Muscle of back (tissue), 3 donors: ENCODE measurements at regions not wholly inside any gene's neighbourhood (a gene's known extent, or its start where the extent isn't known, plus 50 kb on each side); places are given as distances from the start of the nearest gene placed in this dataset.

Experiments
- DNase-seq, 3 donors: peaks; one replicate each; pipeline versions ENCODE4 v3.0.0 to v3.0.0-alpha.2; 2013

DNA sequence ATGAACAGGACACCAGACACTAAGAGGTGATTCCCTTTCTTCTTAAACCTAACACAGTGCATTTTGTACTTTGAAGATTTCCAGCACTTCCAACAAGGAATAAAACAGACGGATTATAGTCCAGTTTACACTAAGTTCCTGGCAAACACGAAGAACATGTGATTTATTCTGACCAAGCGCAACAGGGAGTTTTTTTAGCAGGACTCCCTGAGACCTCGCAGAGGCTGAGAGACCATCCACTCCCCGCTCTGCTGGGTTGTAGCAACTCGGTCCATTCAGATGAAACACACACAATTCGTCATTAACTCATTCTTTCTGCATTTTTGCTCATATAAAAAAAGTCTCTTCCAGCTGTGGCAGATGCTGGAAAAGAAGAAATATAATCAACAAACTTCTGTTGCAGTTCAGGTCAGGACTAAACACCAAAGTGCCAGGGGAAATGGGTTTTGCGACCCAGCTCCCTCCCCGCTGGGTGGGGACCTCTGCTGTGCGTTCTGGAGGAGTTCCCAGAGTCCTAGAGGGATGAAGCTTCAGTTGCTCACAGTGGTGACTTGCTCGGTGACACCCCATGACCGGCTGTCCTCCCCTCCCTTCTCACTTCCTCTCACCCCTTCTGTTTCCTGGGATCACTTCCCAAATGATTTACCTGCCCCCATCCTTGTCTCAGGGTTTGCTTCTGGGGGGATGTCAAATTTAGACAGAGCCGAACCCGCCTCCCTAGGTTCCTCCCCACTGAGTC, 52.5 kb downstream of the KCNF1 start:
- DNase-seq, result peak in 1 of 3 donors; percentile 35

DNA sequence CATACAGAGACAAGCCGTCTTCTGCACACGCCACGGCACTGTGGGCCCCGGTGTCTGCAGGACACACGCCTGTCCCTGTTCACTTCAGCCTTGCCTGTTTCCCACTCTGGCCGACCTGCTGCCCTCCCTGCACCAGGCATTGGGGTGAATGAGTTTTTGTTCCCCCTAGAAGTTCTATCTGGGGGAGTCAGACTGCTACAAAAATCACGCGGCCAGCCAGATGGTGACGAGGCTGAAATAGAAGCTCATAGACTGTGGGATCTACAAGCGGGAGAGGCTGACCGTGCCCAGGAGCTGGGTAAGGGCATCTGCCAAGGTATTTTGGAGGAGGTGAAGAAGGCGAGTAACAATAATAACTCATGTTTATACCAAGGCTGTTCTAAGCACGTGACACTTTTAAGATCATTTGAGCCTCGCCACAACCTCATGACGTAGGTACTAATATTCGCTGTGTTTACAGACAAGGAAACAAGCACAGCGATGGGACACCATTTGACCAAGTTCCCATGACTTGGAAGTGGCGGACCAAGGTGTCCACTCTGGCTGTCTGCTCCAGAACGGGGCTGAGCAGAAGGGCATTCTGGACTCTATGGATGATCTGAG, 53.6 kb downstream of the KCNF1 start:
- no peak for DNase-seq

DNA sequence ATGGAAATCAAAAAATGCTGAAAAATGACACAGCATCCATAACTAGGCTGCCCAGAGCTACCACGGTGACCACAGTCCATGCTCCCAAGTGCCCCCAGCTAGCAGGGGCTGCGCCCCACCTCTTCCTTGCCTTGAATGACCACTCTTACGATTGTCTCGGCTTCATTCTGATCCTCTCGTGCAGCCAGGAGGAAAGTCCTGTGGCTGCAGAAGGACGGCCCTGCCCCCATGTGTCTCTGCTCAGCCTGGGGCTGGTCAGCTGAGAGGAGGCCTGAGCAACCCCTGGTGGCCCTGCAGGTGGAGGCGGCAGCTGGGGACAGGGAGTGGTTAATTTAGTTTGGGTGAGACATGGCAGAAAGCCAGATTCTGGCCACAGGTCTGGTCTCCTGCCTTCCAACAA, 54.3 kb downstream of the KCNF1 start:
- no peak for DNase-seq

- DNase-seq, result no peak
These were observed 55.0 kb downstream of the KCNF1 start for GRCh38 chr2:10966741-10967140.

- DNase-seq, result no peak
These were observed 56.4 kb downstream of the KCNF1 start for GRCh38 chr2:10968176-10968575.

DNA sequence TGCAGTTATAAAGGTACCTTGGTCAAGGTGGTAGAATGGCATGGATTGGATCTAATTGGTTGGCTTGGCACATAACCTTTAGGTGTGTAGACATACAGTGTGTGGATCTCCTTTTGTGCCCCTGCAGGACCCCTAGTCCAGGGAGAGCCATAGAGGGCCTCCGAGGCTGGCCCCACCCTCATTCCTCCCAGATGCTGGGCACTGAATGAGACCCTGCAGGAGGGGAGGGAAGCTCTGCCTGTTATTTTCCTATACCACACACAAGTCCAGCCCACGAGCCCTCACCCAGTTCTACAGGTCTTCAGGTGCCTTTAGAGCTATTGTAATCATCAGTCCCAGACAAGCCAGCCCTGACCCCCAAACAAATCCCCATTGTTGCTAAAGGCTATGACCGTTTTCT, 58.9 kb downstream of the KCNF1 start:
- no peak for DNase-seq

DNA sequence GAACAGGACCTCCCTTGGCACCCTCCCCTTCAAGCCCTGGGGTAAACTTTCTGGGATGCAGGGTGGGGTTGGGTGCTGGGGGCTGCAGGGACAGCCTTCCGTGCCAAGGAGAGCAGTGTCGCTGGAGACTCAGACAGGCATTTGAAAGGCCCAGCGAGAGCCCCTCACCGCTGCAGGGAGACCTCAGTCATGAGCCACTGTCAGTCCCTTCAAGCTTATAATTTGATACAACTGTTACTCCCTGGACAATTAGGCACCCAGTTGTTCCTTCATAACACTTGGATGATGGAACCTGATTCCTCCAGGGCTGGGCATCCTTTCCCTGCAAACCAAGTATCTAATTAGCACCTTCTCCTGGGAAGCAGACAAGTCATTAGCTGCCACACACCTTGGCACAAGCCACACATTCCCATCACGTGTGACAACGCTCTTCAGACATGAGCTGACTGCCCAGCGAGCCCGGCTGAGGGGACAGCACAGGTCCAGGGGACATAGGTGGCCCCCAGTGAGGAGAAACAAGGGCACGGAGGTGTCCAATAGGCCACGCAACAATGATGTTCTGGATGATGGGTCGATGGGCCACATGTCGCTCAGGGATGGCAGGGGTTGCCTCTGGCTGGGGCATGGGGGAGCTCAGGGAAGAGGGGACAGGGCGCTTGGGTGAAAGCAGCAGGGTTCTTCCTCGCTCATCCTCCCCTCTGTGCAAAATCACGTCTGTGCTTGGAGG, 59.6 kb downstream of the KCNF1 start:
- DNase-seq, result no peak

GRCh38 chr2:10971888-10972260, 60.1 kb downstream of the KCNF1 start:
- no peak for DNase-seq

- no peak for DNase-seq
These were observed 61.1 kb downstream of the KCNF1 start for GRCh38 chr2:10972683-10973433.

DNA sequence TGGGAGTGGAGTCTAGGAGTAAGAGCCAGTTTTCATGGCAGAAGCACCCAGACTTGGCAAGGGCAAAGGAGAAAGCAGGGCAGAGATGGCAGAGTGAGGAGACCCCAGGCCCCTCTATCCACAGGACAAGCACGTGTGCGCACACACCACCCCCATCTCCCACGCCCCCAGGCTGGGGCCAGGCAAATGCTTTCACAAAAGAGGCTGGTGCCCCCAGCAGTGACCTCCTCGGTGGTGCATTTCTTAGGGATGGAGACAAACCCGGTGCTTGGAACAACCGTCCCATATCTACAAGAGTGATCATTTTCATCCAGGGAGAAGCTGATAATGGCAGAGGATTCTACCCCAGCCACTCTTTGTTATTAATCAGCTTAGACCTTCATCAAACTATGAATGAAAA, 62.0 kb downstream of the KCNF1 start:
- no peak for DNase-seq

- DNase-seq, result no peak
These were observed 65.3 kb downstream of the KCNF1 start for GRCh38 chr2:10977003-10977402.

GRCh38 chr2:10977621-10978020, 65.9 kb downstream of the KCNF1 start:
- peak in 2 of 3 donors; percentile 27 to 52 for DNase-seq

DNA sequence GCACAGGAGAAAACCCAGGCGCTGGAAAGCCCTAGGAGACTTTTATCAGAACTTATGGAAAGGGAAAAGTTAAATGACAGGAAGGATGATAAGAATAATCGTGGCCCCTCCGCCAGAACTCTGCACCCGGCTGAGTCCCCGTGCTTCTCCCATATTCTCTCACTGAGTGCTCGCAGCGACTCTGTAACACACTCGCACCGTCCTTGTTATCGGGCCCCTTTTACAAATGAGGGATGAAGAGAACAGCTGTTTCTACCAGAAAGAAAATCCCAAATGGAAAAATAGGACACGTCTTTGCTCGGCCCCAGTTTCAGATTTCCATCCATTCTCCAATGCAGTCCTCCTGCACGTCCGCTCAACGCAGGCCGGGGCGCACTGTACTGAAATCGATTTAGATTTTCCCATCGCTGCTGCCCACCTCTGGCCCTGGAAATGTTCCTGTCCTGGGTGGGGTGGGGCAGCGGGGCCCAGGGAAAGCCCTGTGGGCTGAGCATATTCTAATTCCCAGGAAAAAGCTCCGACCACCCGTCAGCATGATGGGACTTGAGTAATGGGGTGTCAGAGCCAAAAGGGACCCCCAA, 66.4 kb downstream of the KCNF1 start:
- peak in 2 of 3 donors; percentile 31 to 64 for DNase-seq

- no peak for DNase-seq
These were observed 68.3 kb downstream of the KCNF1 start for GRCh38 chr2:10980071-10980470.

DNA sequence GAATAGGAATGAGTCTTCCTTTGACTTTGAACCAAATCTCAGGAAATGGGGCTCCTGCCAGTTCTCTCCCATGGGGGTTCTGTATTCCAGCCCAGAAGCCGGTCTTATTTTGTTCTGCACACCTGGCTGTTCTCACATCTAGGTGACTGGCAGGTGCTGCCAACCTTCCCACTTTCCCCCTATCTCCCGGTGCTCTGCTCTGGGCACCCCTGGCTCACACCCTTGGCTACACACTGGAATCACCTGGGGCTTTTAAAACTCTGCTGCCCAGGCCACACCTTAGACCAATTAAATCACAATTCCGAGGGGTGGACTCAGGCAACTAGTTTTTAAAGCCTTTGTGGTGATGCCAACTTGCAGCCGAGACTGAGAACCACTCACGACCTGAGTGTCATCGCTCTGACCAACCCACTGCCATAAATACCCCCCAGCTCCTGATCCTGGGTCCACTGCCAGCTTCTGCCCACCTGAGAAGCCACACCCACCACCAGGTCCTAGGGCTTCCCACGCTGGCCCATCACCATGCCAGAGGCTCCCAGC, 69.2 kb downstream of the KCNF1 start:
- no peak for DNase-seq

DNA sequence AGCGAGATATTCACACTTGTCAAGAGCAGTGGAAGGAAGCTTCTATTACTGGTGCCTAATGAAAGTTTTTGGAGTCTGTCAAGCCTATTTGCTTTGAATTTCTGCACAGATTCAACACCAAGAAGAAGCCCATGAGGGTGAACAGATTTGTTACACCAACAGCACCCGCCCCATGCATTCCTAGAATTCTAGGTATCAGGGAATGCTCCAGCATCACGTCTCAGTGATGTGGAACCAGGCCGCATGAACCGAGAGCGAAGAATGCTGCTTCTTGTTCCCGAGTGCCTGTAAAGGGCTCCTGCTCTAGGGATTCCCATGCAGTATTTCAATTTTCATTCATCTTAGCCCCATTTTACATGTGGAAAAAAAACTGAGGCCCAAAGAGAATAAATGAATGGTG, 69.7 kb downstream of the KCNF1 start:
- no peak for DNase-seq

DNA sequence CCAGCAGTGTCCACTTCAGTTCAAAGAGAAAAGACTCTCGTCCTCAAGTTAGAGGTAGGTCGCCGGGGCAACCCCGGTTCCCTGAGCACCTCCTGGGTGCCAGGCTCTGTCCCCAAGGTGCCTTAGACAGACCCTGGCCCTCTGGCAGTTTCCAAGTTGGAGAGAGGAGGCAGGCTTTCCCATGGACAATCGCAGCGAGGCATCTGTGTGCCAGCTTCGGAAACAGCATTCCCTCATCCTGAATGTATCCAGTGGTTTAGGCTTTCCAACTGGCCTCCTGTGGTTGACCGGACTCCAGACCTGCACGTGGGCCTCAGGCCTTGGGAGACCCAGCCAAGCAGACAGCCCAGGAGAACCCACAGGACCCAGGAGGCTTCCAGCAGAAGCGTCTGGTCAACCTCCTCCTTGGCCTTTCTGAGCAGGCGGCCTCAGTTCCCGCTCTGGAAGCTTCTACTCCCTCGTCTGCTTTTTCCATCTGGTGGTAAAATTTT, 70.3 kb downstream of the KCNF1 start:
- peak in 1 of 3 donors; percentile 45 for DNase-seq

- DNase-seq, result peak in 2 of 3 donors; percentile 49 to 83
These were observed 71.4 kb downstream of the KCNF1 start for GRCh38 chr2:10982931-10983701.

DNA sequence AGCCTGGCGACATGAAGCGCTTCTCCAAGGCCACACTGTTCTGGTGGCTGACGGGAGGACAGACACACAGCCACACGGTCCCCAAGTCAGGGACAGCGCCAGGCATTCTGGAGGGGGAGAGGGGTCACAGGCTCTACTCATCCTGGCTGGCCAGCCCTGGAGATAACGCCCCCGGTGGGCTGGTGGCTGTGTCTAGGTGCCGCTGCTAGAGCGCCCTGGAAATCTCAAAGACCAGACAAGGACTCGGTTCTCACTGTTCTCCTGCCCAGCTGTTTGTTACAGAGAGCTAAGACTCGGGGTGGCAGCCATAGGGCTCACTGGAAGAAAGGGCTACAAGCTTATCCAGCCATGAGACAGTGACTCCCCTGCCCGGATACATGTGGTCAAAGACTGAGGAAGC, 72.0 kb downstream of the KCNF1 start:
- DNase-seq, result no peak

GRCh38 chr2:10984418-10985135, 72.8 kb downstream of the KCNF1 start:
- peak in 2 of 3 donors; percentile 18 to 57 for DNase-seq
